SK-N-MC (cell line): ENCODE measurements at regions not wholly inside any gene's neighbourhood (a gene's known extent, or its start where the extent isn't known, plus 50 kb on each side); places are given as distances from the start of the nearest gene placed in this dataset.

ENCODE experiments used
- EZH2 ChIP-seq: fragments of 200-600 bp; sonication (generic); IDR thresholded peaks from one replicate; pipeline ENCODE4 v1.6.1; 2017; ENCODE audit warnings: antibody characterized with exemption
- FOXP2 ChIP-seq: optimal IDR thresholded peaks from 2 replicates; pipeline ENCODE3; 2011; ENCODE audit warnings: mild to moderate bottlenecking, moderate library complexity; ENCODE audit not compliant: insufficient read depth; ENCODE audit errors: extremely low read length, control extremely low read depth
- POLR2AphosphoS5 ChIP-seq: IDR thresholded peaks from 2 replicates; pipeline ENCODE4 v1.6.1; 2012; ENCODE audit warnings: mild to moderate bottlenecking, low read depth, low read length, borderline replicate concordance

- no peak for TF ChIP-seq POLR2AphosphoS5
- no peak for TF ChIP-seq EZH2
- TF ChIP-seq FOXP2, result no peak
Observed at GRCh38 chr6:98002678-98003077, 719.7 kb upstream of the MMS22L start.
